MM.1S (cell line): ENCODE measurements at regions not wholly inside any gene's neighbourhood (a gene's known extent, or its start where the extent isn't known, plus 50 kb on each side); places are given as distances from the start of the nearest gene placed in this dataset.

Experiments
- DNase-seq: peaks from one replicate; pipeline ENCODE4 v3.0.0-alpha.2; 2015
- H2AFZ ChIP-seq: fragments of 300-600 bp; sonication (generic); 2 replicates; pipeline ENCODE4 v1.6.0; 2016; ENCODE audit warnings: antibody characterized with exemption, low read length
- H3F3A ChIP-seq: fragments of 300-600 bp; sonication (generic); 2 replicates; pipeline ENCODE4 v1.6.1; 2016; ENCODE audit warnings: mild to moderate bottlenecking, antibody characterized with exemption, low read length, moderate library complexity, mixed read lengths; ENCODE audit not compliant: insufficient read depth
- H3K27ac ChIP-seq: fragments of 300-600 bp; sonication (generic); 2 replicates; pipeline ENCODE4 v1.5.1; 2016; ENCODE audit warnings: mild to moderate bottlenecking, low read length
- H3K27me3 ChIP-seq: fragments of 300-600 bp; sonication (generic); replicated peaks from 2 replicates; pipeline ENCODE4 v1.6.0; 2016; ENCODE audit warnings: low read length; ENCODE audit not compliant: insufficient read depth
- H3K36me3 ChIP-seq: fragments of 300-600 bp; sonication (generic); replicated peaks from 2 replicates; pipeline ENCODE4 v1.6.1; 2016; ENCODE audit warnings: mild to moderate bottlenecking, low read length, mixed read lengths; ENCODE audit not compliant: insufficient read depth
- H3K4me1 ChIP-seq: fragments of 300-600 bp; sonication (generic); 2 replicates; pipeline ENCODE4 v1.6.1; 2016; ENCODE audit warnings: low read length, mixed read lengths
- H3K4me2 ChIP-seq: fragments of 300-600 bp; sonication (generic); 2 replicates; pipeline ENCODE4 v1.6.0; 2016; ENCODE audit warnings: low read depth, low read length
- H3K4me3 ChIP-seq: fragments of 300-600 bp; sonication (generic); 2 replicates; pipeline ENCODE4 v1.5.1; 2016; ENCODE audit warnings: low read length, mixed read lengths
- H3K79me2 ChIP-seq: fragments of 300-600 bp; sonication (generic); 2 replicates; pipeline ENCODE4 v1.6.1; 2016; ENCODE audit warnings: mixed run types, low read length, mixed read lengths
- H3K9ac ChIP-seq: fragments of 300-600 bp; sonication (generic); 2 replicates; pipeline ENCODE4 v1.6.1; 2016; ENCODE audit warnings: low read length, mixed read lengths
- H3K9me2 ChIP-seq: fragments of 300-600 bp; sonication (generic); replicated peaks from 2 replicates; pipeline ENCODE4 v1.6.1; 2016; ENCODE audit warnings: mild to moderate bottlenecking, low read length, mixed read lengths; ENCODE audit not compliant: insufficient read depth
- H3K9me3 ChIP-seq: fragments of 300-600 bp; sonication (generic); replicated peaks from 2 replicates; pipeline ENCODE4 v1.6.1; 2016; ENCODE audit warnings: mild to moderate bottlenecking, low read length, mixed read lengths; ENCODE audit not compliant: insufficient read depth
- H4K20me1 ChIP-seq: fragments of 300-600 bp; sonication (generic); 2 replicates; pipeline ENCODE4 v1.6.1; 2016; ENCODE audit warnings: mild to moderate bottlenecking, low read length, moderate library complexity, mixed read lengths; ENCODE audit not compliant: insufficient read depth
- CTCF ChIP-seq: fragments of 300-600 bp; sonication (generic); IDR thresholded peaks from 2 replicates; pipeline ENCODE4 v1.5.1; 2016; ENCODE audit warnings: antibody characterized with exemption, low read length, mixed read lengths
- EZH2 ChIP-seq: fragments of 300-600 bp; sonication (generic); optimal IDR thresholded peaks from 2 replicates; pipeline ENCODE3; 2017; ENCODE audit warnings: low read depth, mild to moderate bottlenecking, antibody characterized with exemption, low read length, mixed read lengths
- EZH2phosphoT487 ChIP-seq: fragments of 300-600 bp; sonication (generic); IDR thresholded peaks from 2 replicates; pipeline ENCODE4 v1.6.1; 2018; ENCODE audit warnings: antibody characterized with exemption, low read length

GRCh38 chr2:61770298-61770697 is 83.6 kb downstream of the FAM161A start:
- Histone ChIP-seq H3K4me1 (no peaks in the 10 kb centered on the region), H3K4me3 (no peak overlapping the region), H3K4me2 (no peak overlapping the region), H3K27me3 (no peaks in the 10 kb centered on the region), H3K36me3 (no peaks in the 10 kb centered on the region), H3K79me2 (no peaks in the 10 kb centered on the region), H3K9ac (no peak overlapping the region), H4K20me1 (no peaks in the 10 kb centered on the region), H3K9me3 (no peaks in the 10 kb centered on the region), H3K9me2 (no peaks in the 10 kb centered on the region), H3F3A (peaks cover under 1% of the 10 kb centered on the region; the same call in 1 of the 2 replicates), H2AFZ (no peak overlapping the region), H3K27ac (no peak overlapping the region)
- TF ChIP-seq EZH2phosphoT487 (no peak), CTCF (no peak), EZH2 (no peak)
- DNase-seq = no peak

- TF ChIP-seq EZH2 (no peak), CTCF (no peak), EZH2phosphoT487 (no peak)
- no peaks in the 10 kb centered on the region for H3K9me3 ChIP-seq
- DNase-seq = no peak
- no peaks in the 10 kb centered on the region for H3K9me2 ChIP-seq
- no peak overlapping the region for H2AFZ ChIP-seq
- peaks cover 8% of the 10 kb centered on the region for H3F3A ChIP-seq
- H3K4me3 ChIP-seq = no peak overlapping the region
- no peak overlapping the region for H3K9ac ChIP-seq
- no peak overlapping the region for H3K4me2 ChIP-seq
- no peaks in the 10 kb centered on the region for H3K79me2 ChIP-seq
- H3K4me1 ChIP-seq = no peaks in the 10 kb centered on the region
- no peaks in the 10 kb centered on the region for H3K36me3 ChIP-seq
- no peaks in the 10 kb centered on the region for H4K20me1 ChIP-seq
- H3K27ac ChIP-seq = no peak overlapping the region
- no peaks in the 10 kb centered on the region for H3K27me3 ChIP-seq
Measured at GRCh38 chr2:61769093-61769675, 84.7 kb downstream of the FAM161A start.

- Histone ChIP-seq H3K27ac (peak overlapping the region; percentile 97), H3K36me3 (no peaks in the 10 kb centered on the region), H2AFZ (peak overlapping the region; percentile 91), H3K9me3 (no peaks in the 10 kb centered on the region), H4K20me1 (no peaks in the 10 kb centered on the region), H3K9ac (peak overlapping the region; percentile 94), H3F3A (peaks cover 16% of the 10 kb centered on the region), H3K4me3 (peak overlapping the region; percentile 89), H3K4me2 (peak overlapping the region; percentile 83), H3K27me3 (no peaks in the 10 kb centered on the region), H3K79me2 (no peaks in the 10 kb centered on the region), H3K4me1 (no peaks in the 10 kb centered on the region), H3K9me2 (no peaks in the 10 kb centered on the region)
- peak; percentile 98 for DNase-seq
- TF ChIP-seq CTCF (no peak), EZH2phosphoT487 (no peak), EZH2 (no peak)
Measured at GRCh38 chr2:61764035-61764800, 89.6 kb downstream of the FAM161A start.
